CD4-positive, alpha-beta T cell treated with Interleukin-6 at 100 ng/mL for 8 hours (primary cell): ENCODE measurements at regions not wholly inside any gene's neighbourhood (a gene's known extent, or its start where the extent isn't known, plus 50 kb on each side); places are given as distances from the start of the nearest gene placed in this dataset.
"Not testable (repeated sequence)": the region's sequence is repeated elsewhere in the genome, so short reads cannot be mapped to it uniquely, and the experiment has no call there.

Experiments used
- DNase-seq: peaks from one replicate; pipeline ENCODE4 v3.0.0-alpha.2; 2020; ENCODE audit warnings: mixed read lengths, low spot score

GRCh38 chr9:33739398-33739797 lies 56.0 kb upstream of the PRSS3 start:
- no peak for DNase-seq

- DNase-seq: no peak
Measured at GRCh38 chr9:33740075-33740474, 55.3 kb upstream of the PRSS3 start.

GRCh38 chr9:33740958-33741357 lies 54.4 kb upstream of the PRSS3 start:
- not testable (repeated sequence) for DNase-seq

- DNase-seq: no peak
Measured at GRCh38 chr9:33742051-33742450, 53.3 kb upstream of the PRSS3 start.

- DNase-seq: no peak
Measured at GRCh38 chr9:33742519-33742918, 52.8 kb upstream of the PRSS3 start.
